ENCODE measurements at regions not wholly inside any gene's neighbourhood (a gene's known extent, or its start where the extent isn't known, plus 50 kb on each side); places are given as distances from the start of the nearest gene placed in this dataset.

DNA sequence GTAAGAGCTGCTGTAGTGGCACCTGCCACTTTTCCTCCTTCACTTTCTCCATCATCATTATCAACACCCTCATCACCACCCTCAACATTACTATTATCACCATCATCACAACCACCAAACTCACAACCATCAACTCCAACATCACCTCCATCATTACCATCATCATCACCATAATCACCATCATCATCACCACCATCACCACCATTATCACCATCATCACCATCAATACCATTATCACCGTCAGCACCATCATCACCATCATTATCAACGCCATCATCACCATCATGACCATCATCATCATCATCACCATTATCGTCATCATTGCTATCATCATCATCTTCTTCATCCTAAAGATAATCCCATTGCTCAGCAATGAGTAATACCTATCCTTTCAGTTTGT lies 255.8 kb downstream of the CYRIA start:
- DNase-seq = no peak
- Histone ChIP-seq H4K20me1 (ENCODE audit: insufficient read depth, low read length) (no peaks in the 10 kb centered on the region), H2BK20ac (ENCODE audit: low read depth, low read length) (no peak overlapping the region), H4K8ac (ENCODE audit: low read depth in 2 of 2, low read length in 2 of 2) (no peak overlapping the region), H3K23ac (ENCODE audit: low read depth, low read length) (no peak overlapping the region), H3K4me2 (ENCODE audit: low read depth, low read length) (no peak overlapping the region), H2BK120ac (ENCODE audit: low read depth, low read length) (no peak overlapping the region), H4K91ac (ENCODE audit: insufficient read depth, low read depth, low read length) (no peak overlapping the region), H2BK15ac (ENCODE audit: low read depth, low read length) (no peak overlapping the region), H3K4me1 (ENCODE audit: control insufficient read depth, insufficient read depth, low read length) (no peaks in the 10 kb centered on the region), H3K36me3 (ENCODE audit: control insufficient read depth, insufficient read depth, low read length) (no peaks in the 10 kb centered on the region), H3K4ac (ENCODE audit: low read depth, low read length) (no peak overlapping the region), H2AK5ac (ENCODE audit: low read depth, low read length) (no peak overlapping the region), H3K9me3 (ENCODE audit: control insufficient read depth, insufficient read depth, low read length) (peaks cover 18% of the 10 kb centered on the region), H2AFZ (replicated peaks; ENCODE audit: low read length, poor library complexity) (no peak overlapping the region), H3K56ac (ENCODE audit: extremely low read depth, insufficient read depth, low read length) (no peak overlapping the region), H2BK5ac (ENCODE audit: low read depth, low read length, poor library complexity, severe bottlenecking) (no peak overlapping the region), H2AK9ac (replicated peaks; ENCODE audit: low read depth, low read length, poor library complexity) (no peak overlapping the region), H3K9ac (ENCODE audit: low read depth, low read length) (no peak overlapping the region), H3K14ac (replicated peaks; ENCODE audit: low read depth, low read length) (no peak overlapping the region), H3K79me1 (ENCODE audit: low read depth in 1 of 2, low read length in 2 of 2) (no peaks in the 10 kb centered on the region), H3K18ac (ENCODE audit: low read depth, low read length) (no peak overlapping the region), H3K9me1 (ENCODE audit: insufficient read depth, low read length) (no peaks in the 10 kb centered on the region), H3K4me3 (ENCODE audit: insufficient read depth, low read depth, low read length) (no peak overlapping the region), H3K27ac (ENCODE audit: insufficient read depth, low read length) (no peak overlapping the region), H4K5ac (ENCODE audit: low read depth, low read length) (no peak overlapping the region), H3K27me3 (ENCODE audit: control insufficient read depth, insufficient read depth, low read length) (no peaks in the 10 kb centered on the region)
- ATAC-seq (ENCODE audit: low read depth) = no peak
- ChIA-PET CTCF (no interaction called here), POLR2A (ENCODE audit: unreplicated experiment) (no interaction called here)
- WGBS, 2 experiments (ENCODE audit: extremely low coverage in 2 of 2, insufficient read length in 1 of 2) = 38% methylated on average over 2 of the region's 3 CpGs; no CpG with 5 or more reads in 1 of the 2 experiments
- no peak for TF ChIP-seq SMC3 (IDR thresholded peaks at IDR 0.05; ENCODE audit: low read depth, low read length)
- TF ChIP-seq, protein P1, sequence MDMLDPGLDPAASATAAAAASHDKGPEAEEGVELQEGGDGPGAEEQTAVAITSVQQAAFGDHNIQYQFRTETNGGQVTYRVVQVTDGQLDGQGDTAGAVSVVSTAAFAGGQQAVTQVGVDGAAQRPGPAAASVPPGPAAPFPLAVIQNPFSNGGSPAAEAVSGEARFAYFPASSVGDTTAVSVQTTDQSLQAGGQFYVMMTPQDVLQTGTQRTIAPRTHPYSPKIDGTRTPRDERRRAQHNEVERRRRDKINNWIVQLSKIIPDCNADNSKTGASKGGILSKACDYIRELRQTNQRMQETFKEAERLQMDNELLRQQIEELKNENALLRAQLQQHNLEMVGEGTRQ (IDR thresholded peaks at IDR 0.05; ENCODE audit: low read depth, low read length) = no peak
- TF ChIP-seq RAD21 (IDR thresholded peaks at IDR 0.05; ENCODE audit: low read length) = no peak
- no peak for TF ChIP-seq CEBPB (IDR thresholded peaks at IDR 0.05; ENCODE audit: low read depth, low read length)
- no peak for TF ChIP-seq NFE2L2 (IDR thresholded peaks at IDR 0.05; ENCODE audit: low read depth, low read length)
- TF ChIP-seq MXI1 (IDR thresholded peaks at IDR 0.05; ENCODE audit: borderline replicate concordance, low read depth, low read length) = no peak
- TF ChIP-seq ELK1 (IDR thresholded peaks at IDR 0.05; ENCODE audit: borderline replicate concordance, low read depth, low read length) = no peak
- no peak for TF ChIP-seq RCOR1 (IDR thresholded peaks at IDR 0.05; ENCODE audit: insufficient replicate concordance, low read length)
- no peak for TF ChIP-seq RFX5 (IDR thresholded peaks at IDR 0.05; ENCODE audit: low read depth, low read length)
- TF ChIP-seq FOS (IDR thresholded peaks at IDR 0.05; ENCODE audit: low read depth, low read length) = no peak
- TF ChIP-seq CTCF (conservative IDR thresholded peaks at IDR 0.05; ENCODE audit: low read depth, low read length) = no peak
- no peak for TF ChIP-seq BHLHE40 (IDR thresholded peaks at IDR 0.05; ENCODE audit: low read depth, low read length)
- no peak for TF ChIP-seq MAZ (IDR thresholded peaks at IDR 0.05; ENCODE audit: borderline replicate concordance, low read depth, low read length)
- TF ChIP-seq MAFK (IDR thresholded peaks at IDR 0.05; ENCODE audit: low read depth, low read length) = no peak
- TF ChIP-seq POLR2A (IDR thresholded peaks at IDR 0.05; ENCODE audit: low read depth, low read length) = no peak
- TF ChIP-seq CHD1 (IDR thresholded peaks at IDR 0.05; ENCODE audit: low read depth, low read length) = no peak
- dilution Hi-C loops (cut with HindIII; ENCODE audit: low sequenced_read_pairs, unreplicated experiment) (no loop called here), intact Hi-C loops (cut with micrococcal nuclease) (no loop called here), in situ Hi-C loops (cut with MboI; ENCODE audit: low sequenced_read_pairs) (no loop called here)
- BruUV-seq (replicated peaks) = no TSS peak

Measured in IMR-90 (cell line).